ENCODE measurements at regions not wholly inside any gene's neighbourhood (a gene's known extent, or its start where the extent isn't known, plus 50 kb on each side); places are given as distances from the start of the nearest gene placed in this dataset.

GRCh38 chr7:19988860-19989259, 215.4 kb upstream of the TMEM196 start:
- TF ChIP-seq TOE1 (CRISPR knock-in tag; IDR thresholded peaks at IDR 0.05) (no peak), JARID2 (CRISPR knock-in tag; IDR thresholded peaks at IDR 0.05; ENCODE audit: insufficient replicate concordance) (no peak), ISL2 (CRISPR knock-in tag; IDR thresholded peaks at IDR 0.05) (no peak), PBX2 (CRISPR knock-in tag; IDR thresholded peaks at IDR 0.05) (no peak), HNF4A (CRISPR knock-in tag; IDR thresholded peaks at IDR 0.05) (no peak)
- TF ChIP-seq, protein P1, sequence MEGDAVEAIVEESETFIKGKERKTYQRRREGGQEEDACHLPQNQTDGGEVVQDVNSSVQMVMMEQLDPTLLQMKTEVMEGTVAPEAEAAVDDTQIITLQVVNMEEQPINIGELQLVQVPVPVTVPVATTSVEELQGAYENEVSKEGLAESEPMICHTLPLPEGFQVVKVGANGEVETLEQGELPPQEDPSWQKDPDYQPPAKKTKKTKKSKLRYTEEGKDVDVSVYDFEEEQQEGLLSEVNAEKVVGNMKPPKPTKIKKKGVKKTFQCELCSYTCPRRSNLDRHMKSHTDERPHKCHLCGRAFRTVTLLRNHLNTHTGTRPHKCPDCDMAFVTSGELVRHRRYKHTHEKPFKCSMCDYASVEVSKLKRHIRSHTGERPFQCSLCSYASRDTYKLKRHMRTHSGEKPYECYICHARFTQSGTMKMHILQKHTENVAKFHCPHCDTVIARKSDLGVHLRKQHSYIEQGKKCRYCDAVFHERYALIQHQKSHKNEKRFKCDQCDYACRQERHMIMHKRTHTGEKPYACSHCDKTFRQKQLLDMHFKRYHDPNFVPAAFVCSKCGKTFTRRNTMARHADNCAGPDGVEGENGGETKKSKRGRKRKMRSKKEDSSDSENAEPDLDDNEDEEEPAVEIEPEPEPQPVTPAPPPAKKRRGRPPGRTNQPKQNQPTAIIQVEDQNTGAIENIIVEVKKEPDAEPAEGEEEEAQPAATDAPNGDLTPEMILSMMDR (CRISPR knock-in tag; IDR thresholded peaks at IDR 0.05): no peak

Measured in HepG2 (cell line).